Erythroblast (primary cell): ENCODE measurements at regions not wholly inside any gene's neighbourhood (a gene's known extent, or its start where the extent isn't known, plus 50 kb on each side); places are given as distances from the start of the nearest gene placed in this dataset.

Source experiments
- DNase-seq, 2 experiments: peaks; one replicate each; lab custom pipeline; 2025; lab: John Stamatoyannopoulos, UW
- GATA1 ChIP-seq: IDR thresholded peaks from 2 replicates; pipeline ENCODE4 v1.6.1; 2011; ENCODE audit warnings: low read depth, mild to moderate bottlenecking, control low read depth, low read length, moderate library complexity
- POLR2A ChIP-seq: IDR thresholded peaks from 2 replicates; pipeline ENCODE4 v1.6.1; 2011; ENCODE audit warnings: mild to moderate bottlenecking, low read length

GRCh38 chr13:50437252-50437651 lies 406.2 kb downstream of the DLEU7 start:
- DNase-seq = no peak
- TF ChIP-seq POLR2A = no peak
- no peak for TF ChIP-seq GATA1

GRCh38 chr13:50438351-50438750 lies 405.1 kb downstream of the DLEU7 start:
- DNase-seq = no peak
- no peak for TF ChIP-seq GATA1
- no peak for TF ChIP-seq POLR2A

- no peak for TF ChIP-seq POLR2A
- TF ChIP-seq GATA1 = no peak
- DNase-seq = no peak
Observed at GRCh38 chr13:50441130-50441529, 402.4 kb downstream of the DLEU7 start.

GRCh38 chr13:50444726-50445125 lies 398.8 kb downstream of the DLEU7 start:
- no peak for DNase-seq
- TF ChIP-seq GATA1 = no peak

GRCh38 chr13:50446611-50447010 lies 396.9 kb downstream of the DLEU7 start:
- DNase-seq = no peak
- no peak for TF ChIP-seq GATA1
- TF ChIP-seq POLR2A = no peak

GRCh38 chr13:50448535-50448998 lies 394.9 kb downstream of the DLEU7 start:
- TF ChIP-seq POLR2A = no peak
- TF ChIP-seq GATA1 = no peak
- DNase-seq = no peak

- TF ChIP-seq POLR2A (no peak), GATA1 (no peak)
- no peak for DNase-seq
Observed at GRCh38 chr13:50449465-50449864, 394.0 kb downstream of the DLEU7 start.

GRCh38 chr13:50450279-50450678 lies 393.2 kb downstream of the DLEU7 start:
- no peak for DNase-seq
- TF ChIP-seq GATA1 (no peak), POLR2A (no peak)

- no peak for TF ChIP-seq POLR2A
- no peak for TF ChIP-seq GATA1
- no peak for DNase-seq
Observed at GRCh38 chr13:50451609-50452008, 391.9 kb downstream of the DLEU7 start.

GRCh38 chr13:50452028-50452427 lies 391.5 kb downstream of the DLEU7 start:
- DNase-seq = no peak
- TF ChIP-seq POLR2A (no peak), GATA1 (no peak)

- no peak for TF ChIP-seq POLR2A
- TF ChIP-seq GATA1 = no peak
- DNase-seq = no peak
Observed at GRCh38 chr13:50452756-50453155, 390.7 kb downstream of the DLEU7 start.

- TF ChIP-seq POLR2A (no peak), GATA1 (no peak)
Observed at GRCh38 chr13:50453188-50453587, 390.3 kb downstream of the DLEU7 start.

GRCh38 chr13:50456111-50456510 lies 387.4 kb downstream of the DLEU7 start:
- no peak for DNase-seq
- TF ChIP-seq GATA1 = no peak
- TF ChIP-seq POLR2A = no peak

More at GRCh38 chr13:50453188-50453587, 390.3 kb downstream of the DLEU7 start:
- no peak for DNase-seq

GRCh38 chr13:50457415-50458393 lies 385.8 kb downstream of the DLEU7 start:
- no peak for DNase-seq
- TF ChIP-seq GATA1 = no peak
- no peak for TF ChIP-seq POLR2A
